HG03060 (cell line): ENCODE measurements at regions not wholly inside any gene's neighbourhood (a gene's known extent, or its start where the extent isn't known, plus 50 kb on each side); places are given as distances from the start of the nearest gene placed in this dataset.
"Not testable (repeated sequence)": the region's sequence is repeated elsewhere in the genome, so short reads cannot be mapped to it uniquely, and the experiment has no call there.

Source experiments
- ATAC-seq: cut with Tn5 transposase; IDR thresholded peaks from one replicate; pipeline ENCODE4 v1.9.1; 2021; ENCODE audit warnings: low read depth, moderate number of reproducible peaks; ENCODE audit not compliant: unreplicated experiment

DNA sequence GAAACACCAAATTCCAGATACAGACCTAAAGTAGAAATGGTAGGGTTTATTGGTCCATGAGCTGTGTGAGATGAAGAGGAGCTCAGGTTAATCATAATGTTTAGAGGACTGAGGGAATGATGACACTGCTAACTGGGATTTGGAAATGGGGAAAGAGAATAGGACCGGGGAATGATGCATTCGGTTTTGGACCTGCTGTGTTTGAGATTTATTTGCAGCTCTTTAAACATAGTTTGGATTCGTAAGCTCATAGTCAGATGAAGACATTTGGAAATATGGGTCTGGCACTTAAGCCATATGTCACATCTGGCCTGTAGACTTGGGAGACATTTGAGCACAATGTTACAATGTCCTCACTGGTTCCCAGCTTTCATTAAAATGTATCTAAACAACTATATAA lies 127.9 kb upstream of the DUSP10 start:
- no peak for ATAC-seq

GRCh38 chr1:221868593-221869303 lies 126.9 kb upstream of the DUSP10 start:
- ATAC-seq, result no peak

- ATAC-seq, result no peak
Measured at GRCh38 chr1:221867003-221867402, 125.1 kb upstream of the DUSP10 start.

GRCh38 chr1:221865808-221866207 lies 123.9 kb upstream of the DUSP10 start:
- ATAC-seq, result no peak

DNA sequence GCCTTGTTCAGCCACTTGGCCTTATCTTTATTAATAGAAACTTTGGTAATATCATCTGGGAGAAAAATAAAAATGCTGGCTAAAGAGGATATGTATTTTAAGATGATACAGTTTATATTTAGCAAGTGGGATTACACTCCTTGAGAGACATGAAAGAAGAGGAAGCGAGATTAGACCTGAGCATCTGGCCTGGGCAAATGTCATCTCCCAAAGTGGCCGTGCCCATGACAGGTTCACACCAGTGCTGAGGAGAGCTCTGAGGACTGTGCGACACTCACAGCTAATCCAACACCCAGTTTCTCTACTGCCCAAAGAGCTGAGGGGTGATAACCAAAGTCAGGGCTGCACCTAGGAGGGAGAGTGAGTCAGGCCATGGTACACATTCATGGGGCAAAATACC lies 121.7 kb upstream of the DUSP10 start:
- no peak for ATAC-seq

DNA sequence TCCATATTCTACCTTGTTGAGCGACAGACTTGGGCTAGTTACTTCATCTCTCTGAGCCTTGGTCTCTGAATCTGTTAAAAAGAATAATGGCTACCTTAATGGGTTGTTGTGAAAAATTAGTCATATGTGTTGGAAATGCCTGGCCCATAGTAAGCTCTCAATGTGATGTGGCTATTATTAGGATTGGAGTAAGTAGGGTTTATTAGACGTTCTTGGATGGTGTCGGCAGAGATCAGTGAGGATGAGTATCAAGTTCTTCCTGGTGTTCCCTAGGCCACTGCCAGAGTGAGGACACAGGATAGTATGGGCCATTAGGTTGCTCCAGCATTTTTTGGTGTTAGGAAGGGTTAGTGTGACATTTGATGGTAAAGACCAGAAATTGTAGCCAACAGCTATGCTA lies 121.1 kb upstream of the DUSP10 start:
- no peak for ATAC-seq

DNA sequence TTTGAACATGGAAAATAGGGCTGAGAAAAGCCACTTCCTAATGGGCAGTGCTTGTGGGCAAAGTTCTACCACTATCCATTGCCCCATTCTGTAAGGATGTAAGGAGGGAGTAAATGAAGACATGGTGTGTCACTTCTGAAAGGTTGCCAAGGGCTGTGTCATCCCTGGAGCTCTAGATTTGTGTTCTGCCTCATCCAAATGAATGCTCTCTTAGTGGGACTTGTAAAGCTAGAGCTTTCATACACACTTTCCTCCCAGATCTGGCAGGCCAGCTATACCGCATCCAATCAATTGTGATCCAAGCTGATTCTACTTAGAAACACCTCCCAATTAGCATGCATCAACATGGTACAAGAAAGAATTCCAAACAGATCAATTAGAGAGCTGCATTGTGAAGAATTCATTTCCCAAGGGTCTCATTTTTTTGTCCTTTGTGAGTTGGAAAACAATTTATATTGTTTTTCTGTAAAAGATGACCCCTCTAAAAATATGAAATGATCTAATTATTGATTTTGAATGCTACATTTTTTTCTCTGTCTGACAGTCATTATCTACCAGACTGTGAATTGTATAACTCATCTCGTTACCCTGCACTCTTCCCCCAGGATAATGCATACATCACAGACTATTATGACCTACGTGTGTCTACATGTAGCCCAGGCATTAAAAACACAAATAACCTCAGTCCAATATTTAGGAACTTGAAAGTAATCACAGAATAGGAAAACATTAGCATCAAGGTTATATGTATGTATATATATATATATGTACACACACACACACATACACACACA lies 117.1 kb upstream of the DUSP10 start:
- ATAC-seq, result no peak

DNA sequence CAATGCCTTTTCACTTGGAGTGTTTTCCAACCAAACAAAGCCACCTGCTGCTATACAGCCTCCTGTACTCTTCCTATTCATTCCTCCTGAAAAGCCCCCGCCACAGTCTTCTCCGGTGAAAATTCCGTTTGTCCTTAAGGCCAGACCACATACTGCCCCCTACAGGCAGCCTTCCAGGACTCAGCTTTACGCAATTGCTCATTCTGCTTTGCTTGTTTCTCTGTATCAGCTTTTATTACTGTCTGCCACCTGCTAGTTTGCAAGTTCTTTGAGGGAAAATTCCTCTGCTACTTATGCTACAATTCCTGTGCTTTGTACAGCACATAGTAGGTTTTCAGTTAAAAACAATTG lies 115.2 kb upstream of the DUSP10 start:
- ATAC-seq, result not testable (repeated sequence)

- no peak for ATAC-seq
Measured at GRCh38 chr1:221856228-221857093, 114.6 kb upstream of the DUSP10 start.

- ATAC-seq, result no peak
Measured at GRCh38 chr1:221855156-221855555, 113.3 kb upstream of the DUSP10 start.

DNA sequence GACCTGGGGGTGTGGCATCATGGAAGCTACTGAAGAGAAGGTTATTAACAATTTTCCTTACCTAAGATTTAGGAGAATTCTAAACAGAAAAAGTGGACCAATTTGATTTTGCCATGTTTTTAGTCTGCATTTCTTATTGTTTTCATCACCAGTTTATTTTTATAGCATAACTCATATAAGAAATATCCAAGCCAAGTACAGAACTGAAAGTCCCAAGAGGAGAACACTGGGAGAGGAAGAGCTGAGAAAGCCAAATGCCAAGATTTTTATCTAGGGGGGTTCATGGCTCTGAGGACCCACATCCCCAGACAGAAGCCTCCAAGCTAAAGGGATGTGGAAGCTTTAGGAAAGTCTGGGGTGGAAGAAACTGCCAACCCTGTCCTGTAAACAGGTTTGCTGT lies 109.4 kb upstream of the DUSP10 start:
- ATAC-seq, result no peak

GRCh38 chr1:221850470-221851187 lies 108.7 kb upstream of the DUSP10 start:
- ATAC-seq, result no peak

GRCh38 chr1:221849897-221850296 lies 108.0 kb upstream of the DUSP10 start:
- no peak for ATAC-seq

- no peak for ATAC-seq
Measured at GRCh38 chr1:221849110-221849509, 107.2 kb upstream of the DUSP10 start.

- ATAC-seq, result no peak
Measured at GRCh38 chr1:221847676-221848075, 105.8 kb upstream of the DUSP10 start.

- ATAC-seq, result no peak
Measured at GRCh38 chr1:221845650-221846371, 103.9 kb upstream of the DUSP10 start.

GRCh38 chr1:221841983-221842335 lies 100.1 kb upstream of the DUSP10 start:
- no peak for ATAC-seq

DNA sequence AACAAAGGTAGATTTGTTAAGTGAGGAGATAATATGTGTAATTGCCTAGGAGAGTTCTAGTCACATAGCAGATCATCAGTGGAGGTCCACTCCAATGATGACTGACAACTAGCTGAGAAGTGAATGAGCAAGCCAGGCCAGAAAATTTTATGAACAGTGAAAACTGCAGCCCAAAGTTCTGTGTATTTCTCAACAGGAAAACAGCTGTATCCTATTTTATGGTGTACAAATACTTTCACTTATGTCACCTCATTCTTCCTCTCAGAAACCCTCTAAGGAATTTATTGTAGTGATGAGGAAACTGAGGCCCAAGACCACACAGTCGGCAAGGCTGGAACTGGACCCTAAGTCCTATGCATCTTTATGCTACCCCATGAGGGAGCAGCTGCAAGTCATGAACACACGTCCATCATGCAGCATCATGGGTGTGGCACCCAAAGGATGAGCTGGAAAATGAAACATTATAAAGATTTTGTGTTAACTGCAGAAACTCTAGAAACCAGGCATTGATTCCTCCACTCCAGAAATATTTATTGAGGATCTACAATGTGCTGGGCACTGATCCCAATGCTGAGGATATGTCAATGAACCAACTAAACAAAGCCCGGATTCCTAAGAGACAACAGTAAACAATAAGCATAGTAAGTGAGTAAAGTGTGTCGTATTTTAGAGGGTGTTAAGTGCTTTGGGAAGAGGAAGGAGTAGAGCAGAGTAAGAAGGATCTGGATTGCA lies 99.5 kb upstream of the DUSP10 start:
- ATAC-seq, result no peak

GRCh38 chr1:221840511-221841243 lies 98.8 kb upstream of the DUSP10 start:
- ATAC-seq, result peak; percentile 29
